MM.1S (cell line): ENCODE measurements at regions not wholly inside any gene's neighbourhood (a gene's known extent, or its start where the extent isn't known, plus 50 kb on each side); places are given as distances from the start of the nearest gene placed in this dataset.

ENCODE experiments used
- CTCF ChIP-seq: fragments of 300-600 bp; sonication (generic); IDR thresholded peaks from 2 replicates; pipeline ENCODE4 v1.5.1; 2016; ENCODE audit warnings: antibody characterized with exemption, low read length, mixed read lengths
- EZH2 ChIP-seq: fragments of 300-600 bp; sonication (generic); optimal IDR thresholded peaks from 2 replicates; pipeline ENCODE3; 2017; ENCODE audit warnings: low read depth, mild to moderate bottlenecking, antibody characterized with exemption, low read length, mixed read lengths

GRCh38 chr3:23130406-23130805, 72.7 kb upstream of the UBE2E2 start:
- TF ChIP-seq CTCF: no peak
- no peak for TF ChIP-seq EZH2
